ENCODE measurements at regions not wholly inside any gene's neighbourhood (a gene's known extent, or its start where the extent isn't known, plus 50 kb on each side); places are given as distances from the start of the nearest gene placed in this dataset.
A peak's percentile ranks its signal among the peaks of the same experiment; 100 is the strongest.

GRCh38 chr6:44009425-44010321 lies 117.6 kb downstream of the MRPL14 start:
- Histone ChIP-seq H3K27me3 (peaks cover 0 to 21% (median 0%) of the 10 kb centered on the region in 3 donors), H3K9me3 (no peaks in the 10 kb centered on the region), H3K36me3 (no peaks in the 10 kb centered on the region), H3K4me1 (peaks cover 0 to 23% (median 6%) of the 10 kb centered on the region in 4 donors), H3K27ac (no peak overlapping the region), H3K4me3 (no peak overlapping the region)
- intact Hi-C loops (cut with DNase I; ENCODE audit: low total_unique reads), result no loop called here
- TF ChIP-seq EP300 (IDR thresholded peaks at IDR 0.05), result no peak
- no peak for TF ChIP-seq POLR2AphosphoS5 (IDR thresholded peaks at IDR 0.05)
- TF ChIP-seq POLR2A (IDR thresholded peaks at IDR 0.05), result no peak
- TF ChIP-seq CTCF (IDR thresholded peaks at IDR 0.05), result no peak
- DNase-seq, result peak in 1 of 2 donors; percentile 63
- WGBS, 5 donors, result 63 to 72% (median 67%) methylated on average over 11 of the region's 11 CpGs

GRCh38 chr6:44008821-44009370 lies 118.4 kb downstream of the MRPL14 start:
- Histone ChIP-seq H3K36me3 (no peaks in the 10 kb centered on the region), H3K4me1 (peaks cover 0 to 23% (median 6%) of the 10 kb centered on the region in 4 donors), H3K4me3 (no peak overlapping the region), H3K27ac (no peak overlapping the region), H3K9me3 (no peaks in the 10 kb centered on the region), H3K27me3 (peaks cover 0 to 29% (median 7%) of the 10 kb centered on the region in 3 donors)
- 93 to 96% (median 95%) methylated on average over 6 to 8 of the region's 8 CpGs for WGBS, 5 donors
- intact Hi-C loops (cut with DNase I; ENCODE audit: low total_unique reads), result no loop called here
- no peak for TF ChIP-seq POLR2AphosphoS5 (IDR thresholded peaks at IDR 0.05)
- no peak for TF ChIP-seq CTCF (IDR thresholded peaks at IDR 0.05)
- no peak for TF ChIP-seq POLR2A (IDR thresholded peaks at IDR 0.05)
- TF ChIP-seq EP300 (IDR thresholded peaks at IDR 0.05), result no peak
- DNase-seq, result no peak

- Histone ChIP-seq H3K4me1 (peaks cover 0 to 26% (median 10%) of the 10 kb centered on the region in 4 donors), H3K4me3 (no peak overlapping the region), H3K36me3 (no peaks in the 10 kb centered on the region), H3K27me3 (peaks cover 0 to 38% (median 15%) of the 10 kb centered on the region in 3 donors), H3K9me3 (no peaks in the 10 kb centered on the region), H3K27ac (no peak overlapping the region)
- no peak for DNase-seq
- intact Hi-C loops (cut with DNase I; ENCODE audit: low total_unique reads), result no loop called here
- no peak for TF ChIP-seq POLR2AphosphoS5 (IDR thresholded peaks at IDR 0.05)
- 78 to 87% (median 84%) methylated on average over 12 to 13 of the region's 13 CpGs for WGBS, 5 donors
Observed at GRCh38 chr6:44007818-44008621, 119.2 kb downstream of the MRPL14 start.

GRCh38 chr6:44006872-44007303 lies 120.4 kb downstream of the MRPL14 start:
- Histone ChIP-seq H3K27me3 (peaks cover 0 to 49% (median 26%) of the 10 kb centered on the region in 3 donors), H3K27ac (no peak overlapping the region), H3K4me1 (peaks cover 8 to 38% (median 21%) of the 10 kb centered on the region in 4 donors), H3K9me3 (no peaks in the 10 kb centered on the region), H3K4me3 (no peak overlapping the region), H3K36me3 (no peaks in the 10 kb centered on the region)
- no peak for DNase-seq
- TF ChIP-seq CTCF (IDR thresholded peaks at IDR 0.05) (no peak), POLR2AphosphoS5 (IDR thresholded peaks at IDR 0.05) (no peak), POLR2A (IDR thresholded peaks at IDR 0.05) (no peak), EP300 (IDR thresholded peaks at IDR 0.05) (no peak)
- intact Hi-C loops (cut with DNase I; ENCODE audit: low total_unique reads), result no loop called here
- WGBS, 5 donors, result 79 to 91% (median 84%) methylated on average over 5 to 6 of the region's 6 CpGs
